ENCODE measurements at regions not wholly inside any gene's neighbourhood (a gene's known extent, or its start where the extent isn't known, plus 50 kb on each side); places are given as distances from the start of the nearest gene placed in this dataset.

- no peak overlapping the region for H3K4me3 ChIP-seq (ENCODE audit: low read depth, low read length)
- TF ChIP-seq CTCF (IDR thresholded peaks at IDR 0.05; ENCODE audit: low read depth, low read length): no peak
These were observed 92.9 kb downstream of the TXNL1 start for GRCh38 chr18:56545464-56545863.

GRCh38 chr18:56542476-56542875 is 95.9 kb downstream of the TXNL1 start:
- no peak for TF ChIP-seq CTCF (IDR thresholded peaks at IDR 0.05; ENCODE audit: low read depth, low read length)
- no peak overlapping the region for H3K4me3 ChIP-seq (ENCODE audit: low read depth, low read length)

GRCh38 chr18:56541793-56542192 is 96.6 kb downstream of the TXNL1 start:
- no peak overlapping the region for H3K4me3 ChIP-seq (ENCODE audit: low read depth, low read length)
- no peak for TF ChIP-seq CTCF (IDR thresholded peaks at IDR 0.05; ENCODE audit: low read depth, low read length)

- TF ChIP-seq CTCF (IDR thresholded peaks at IDR 0.05; ENCODE audit: low read depth, low read length): no peak
- no peak overlapping the region for H3K4me3 ChIP-seq (ENCODE audit: low read depth, low read length)
These were observed 97.1 kb downstream of the TXNL1 start for GRCh38 chr18:56541340-56541739.

GRCh38 chr18:56538746-56539145 is 99.6 kb downstream of the TXNL1 start:
- no peak overlapping the region for H3K4me3 ChIP-seq (ENCODE audit: low read depth, low read length)
- no peak for TF ChIP-seq CTCF (IDR thresholded peaks at IDR 0.05; ENCODE audit: low read depth, low read length)

GRCh38 chr18:56532176-56532840 is 106.1 kb downstream of the TXNL1 start:
- no peak overlapping the region for H3K4me3 ChIP-seq (ENCODE audit: low read depth, low read length)
- no peak for TF ChIP-seq CTCF (IDR thresholded peaks at IDR 0.05; ENCODE audit: low read depth, low read length)

GRCh38 chr18:56522816-56523215 is 115.6 kb downstream of the TXNL1 start:
- no peak overlapping the region for H3K4me3 ChIP-seq (ENCODE audit: low read depth, low read length)
- TF ChIP-seq CTCF (IDR thresholded peaks at IDR 0.05; ENCODE audit: low read depth, low read length): no peak

Measured in WI38 (cell line).